ENCODE measurements at regions not wholly inside any gene's neighbourhood (a gene's known extent, or its start where the extent isn't known, plus 50 kb on each side); places are given as distances from the start of the nearest gene placed in this dataset.

DNA sequence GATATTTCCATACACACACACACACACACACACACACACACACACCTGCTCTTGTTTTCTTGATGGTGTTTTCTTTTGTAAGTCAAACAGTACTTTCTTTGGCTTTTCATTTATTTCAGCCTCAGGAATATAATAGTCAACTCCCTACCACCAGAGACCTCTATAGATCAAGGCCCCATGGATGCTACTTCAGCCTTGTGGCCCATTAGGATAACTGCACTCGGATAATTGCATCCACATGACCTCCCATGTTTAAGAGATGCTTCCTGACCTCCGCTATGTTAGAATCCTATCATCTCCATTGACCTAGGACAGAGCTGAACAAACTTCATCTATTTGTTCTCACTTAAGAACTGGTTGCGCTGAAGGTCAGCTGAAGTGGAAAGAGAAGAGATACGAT is 1094.0 kb upstream of the B3GALT2 start:
- ChIA-PET CTCF (no interaction called here), POLR2A (ENCODE audit: unreplicated experiment) (no interaction called here)
- no peak for TF ChIP-seq EZH2 (IDR thresholded peaks at IDR 0.05; ENCODE audit: low read depth)
- TF ChIP-seq, protein P1, sequence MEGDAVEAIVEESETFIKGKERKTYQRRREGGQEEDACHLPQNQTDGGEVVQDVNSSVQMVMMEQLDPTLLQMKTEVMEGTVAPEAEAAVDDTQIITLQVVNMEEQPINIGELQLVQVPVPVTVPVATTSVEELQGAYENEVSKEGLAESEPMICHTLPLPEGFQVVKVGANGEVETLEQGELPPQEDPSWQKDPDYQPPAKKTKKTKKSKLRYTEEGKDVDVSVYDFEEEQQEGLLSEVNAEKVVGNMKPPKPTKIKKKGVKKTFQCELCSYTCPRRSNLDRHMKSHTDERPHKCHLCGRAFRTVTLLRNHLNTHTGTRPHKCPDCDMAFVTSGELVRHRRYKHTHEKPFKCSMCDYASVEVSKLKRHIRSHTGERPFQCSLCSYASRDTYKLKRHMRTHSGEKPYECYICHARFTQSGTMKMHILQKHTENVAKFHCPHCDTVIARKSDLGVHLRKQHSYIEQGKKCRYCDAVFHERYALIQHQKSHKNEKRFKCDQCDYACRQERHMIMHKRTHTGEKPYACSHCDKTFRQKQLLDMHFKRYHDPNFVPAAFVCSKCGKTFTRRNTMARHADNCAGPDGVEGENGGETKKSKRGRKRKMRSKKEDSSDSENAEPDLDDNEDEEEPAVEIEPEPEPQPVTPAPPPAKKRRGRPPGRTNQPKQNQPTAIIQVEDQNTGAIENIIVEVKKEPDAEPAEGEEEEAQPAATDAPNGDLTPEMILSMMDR (conservative IDR thresholded peaks at IDR 0.05) = no peak
- Histone ChIP-seq H3K79me2 (ENCODE audit: low read depth) (no peaks in the 10 kb centered on the region), H3K9me2 (ENCODE audit: insufficient read depth) (no peaks in the 10 kb centered on the region; the same call in 1 of the 2 replicates), H3K27me3 (ENCODE audit: insufficient read depth, low read depth) (no peaks in the 10 kb centered on the region), H4K20me1 (ENCODE audit: insufficient read depth) (no peaks in the 10 kb centered on the region), H2AFZ (no peak overlapping the region), H3K27ac (no peak overlapping the region), H3K36me3 (ENCODE audit: low read depth) (no peaks in the 10 kb centered on the region), H3F3A (ENCODE audit: insufficient read depth, low read depth) (no peaks in the 10 kb centered on the region), H3K4me3 (no peak overlapping the region), H3K4me1 (replicated peaks; ENCODE audit: insufficient read depth) (no peaks in the 10 kb centered on the region), H3K4me2 (no peak overlapping the region), H3K9me3 (ENCODE audit: insufficient read depth, low read depth) (no peaks in the 10 kb centered on the region; the same call in 1 of the 2 replicates)
- intact Hi-C loops (cut with micrococcal nuclease; ENCODE audit: unreplicated experiment) = no loop called here
- BruUV-seq (replicated peaks) = no TSS peak
- DNase-seq = no peak

DNA sequence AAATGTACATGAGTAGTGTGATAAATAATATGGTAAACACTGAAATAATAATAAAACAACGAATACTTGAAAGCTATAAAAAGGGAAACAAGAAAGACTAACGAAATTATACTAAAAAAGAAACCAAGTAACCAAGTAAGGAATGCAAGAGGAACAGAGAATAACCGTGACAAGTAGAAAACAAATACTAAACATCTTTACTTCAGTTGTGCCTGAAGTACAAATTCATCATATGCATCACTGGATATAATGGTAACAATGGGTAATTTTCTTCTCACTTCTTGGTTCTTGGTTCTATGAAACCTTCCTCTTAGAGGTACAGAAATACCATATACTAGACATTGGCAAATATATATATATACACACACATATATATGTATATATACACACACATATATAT is 1093.6 kb upstream of the B3GALT2 start:
- Histone ChIP-seq H3K9me2 (ENCODE audit: insufficient read depth) (no peaks in the 10 kb centered on the region; the same call in 1 of the 2 replicates), H4K20me1 (ENCODE audit: insufficient read depth) (no peaks in the 10 kb centered on the region), H3K27ac (no peak overlapping the region), H2AFZ (no peak overlapping the region), H3K9me3 (ENCODE audit: insufficient read depth, low read depth) (no peaks in the 10 kb centered on the region; the same call in 1 of the 2 replicates), H3K4me3 (no peak overlapping the region), H3K27me3 (ENCODE audit: insufficient read depth, low read depth) (no peaks in the 10 kb centered on the region), H3K4me2 (no peak overlapping the region), H3K36me3 (ENCODE audit: low read depth) (no peaks in the 10 kb centered on the region), H3F3A (ENCODE audit: insufficient read depth, low read depth) (no peaks in the 10 kb centered on the region), H3K4me1 (replicated peaks; ENCODE audit: insufficient read depth) (no peaks in the 10 kb centered on the region), H3K79me2 (ENCODE audit: low read depth) (no peaks in the 10 kb centered on the region)
- no TSS peak for BruUV-seq (replicated peaks)
- no peak for DNase-seq
- TF ChIP-seq, protein P1 (conservative IDR thresholded peaks at IDR 0.05) = no peak
- TF ChIP-seq EZH2 (IDR thresholded peaks at IDR 0.05; ENCODE audit: low read depth) = no peak
- POLR2A ChIA-PET (ENCODE audit: unreplicated experiment) = no interaction called here
- CTCF ChIA-PET = no interaction called here
- intact Hi-C loops (cut with micrococcal nuclease; ENCODE audit: unreplicated experiment) = no loop called here

DNA sequence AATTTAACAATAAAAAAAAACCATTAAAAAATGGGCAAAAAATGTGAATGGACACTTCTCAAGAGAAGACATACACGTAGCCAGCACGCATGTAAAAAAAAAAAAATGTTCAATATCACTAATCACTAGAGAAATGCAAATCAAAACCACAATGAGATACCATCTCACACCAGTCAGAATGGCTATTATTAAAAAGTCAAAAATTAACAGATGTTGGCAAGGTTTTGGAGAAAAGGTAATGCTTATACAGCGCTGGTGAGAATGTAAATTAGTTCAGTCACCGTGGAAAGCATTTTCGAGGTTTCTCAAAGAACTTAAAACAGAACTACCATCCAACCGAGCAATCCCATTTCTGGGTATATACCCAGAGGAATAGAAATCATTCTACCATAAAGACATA is 1091.5 kb upstream of the B3GALT2 start:
- DNase-seq = no peak
- BruUV-seq (replicated peaks) = no TSS peak
- H3K4me2 ChIP-seq = no peak overlapping the region
- intact Hi-C loops (cut with micrococcal nuclease; ENCODE audit: unreplicated experiment) = no loop called here
- no peak overlapping the region for H3K4me3 ChIP-seq
- H4K20me1 ChIP-seq (ENCODE audit: insufficient read depth) = no peaks in the 10 kb centered on the region
- ChIA-PET CTCF (no interaction called here), POLR2A (ENCODE audit: unreplicated experiment) (no interaction called here)
- H3K27me3 ChIP-seq (ENCODE audit: insufficient read depth, low read depth) = no peaks in the 10 kb centered on the region
- no peaks in the 10 kb centered on the region for H3K4me1 ChIP-seq (replicated peaks; ENCODE audit: insufficient read depth)
- no peaks in the 10 kb centered on the region for H3K79me2 ChIP-seq (ENCODE audit: low read depth)
- H3K27ac ChIP-seq = no peak overlapping the region
- no peak overlapping the region for H2AFZ ChIP-seq
- H3K36me3 ChIP-seq (ENCODE audit: low read depth) = no peaks in the 10 kb centered on the region
- no peaks in the 10 kb centered on the region; the same call in 1 of the 2 replicates for H3K9me3 ChIP-seq (ENCODE audit: insufficient read depth, low read depth)
- H3K9me2 ChIP-seq (ENCODE audit: insufficient read depth) = no peaks in the 10 kb centered on the region; the same call in 1 of the 2 replicates
- no peaks in the 10 kb centered on the region for H3F3A ChIP-seq (ENCODE audit: insufficient read depth, low read depth)
- TF ChIP-seq, protein P1 (conservative IDR thresholded peaks at IDR 0.05) = no peak
- TF ChIP-seq EZH2 (IDR thresholded peaks at IDR 0.05; ENCODE audit: low read depth) = no peak

All from PC-9 (cell line).